ENCODE measurements at regions not wholly inside any gene's neighbourhood (a gene's known extent, or its start where the extent isn't known, plus 50 kb on each side); places are given as distances from the start of the nearest gene placed in this dataset.
"Not testable (repeated sequence)": the region's sequence is repeated elsewhere in the genome, so short reads cannot be mapped to it uniquely, and the experiment has no call there.

DNA sequence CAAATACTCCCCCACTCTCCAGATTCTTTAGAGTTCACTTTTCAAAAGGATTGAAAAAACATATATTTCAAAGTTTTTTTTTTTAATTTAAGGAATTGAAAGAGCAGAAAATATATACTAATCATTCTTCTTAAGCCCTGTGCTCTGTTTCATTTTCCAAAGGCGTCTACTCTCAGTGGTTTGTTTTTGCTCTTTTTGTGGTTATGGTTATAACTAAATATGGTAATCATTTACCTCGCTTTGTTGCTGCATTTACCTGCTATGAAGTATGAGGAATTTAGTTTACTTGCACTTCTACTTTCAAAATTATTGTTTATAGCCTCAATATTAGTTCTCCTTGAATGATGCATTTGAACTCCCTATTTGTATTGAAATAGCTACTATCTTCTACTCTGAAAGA lies 55.9 kb upstream of the LRRK2 start:
- DNase-seq = no peak
- WGBS, 2 donors (ENCODE audit: low coverage in 1 of 2) = 16 to 18% methylated on average over 2 of the region's 2 CpGs
- Histone ChIP-seq H3K27me3 (no peaks in the 10 kb centered on the region), H3K4me3 (no peak overlapping the region), H3K9me3 (no peaks in the 10 kb centered on the region), H3K36me3 (no peaks in the 10 kb centered on the region), H3K27ac (no peak overlapping the region), H3K4me1 (no peaks in the 10 kb centered on the region)
- no peak for TF ChIP-seq EP300 (IDR thresholded peaks at IDR 0.05; ENCODE audit: low read depth)
- TF ChIP-seq, protein P1, sequence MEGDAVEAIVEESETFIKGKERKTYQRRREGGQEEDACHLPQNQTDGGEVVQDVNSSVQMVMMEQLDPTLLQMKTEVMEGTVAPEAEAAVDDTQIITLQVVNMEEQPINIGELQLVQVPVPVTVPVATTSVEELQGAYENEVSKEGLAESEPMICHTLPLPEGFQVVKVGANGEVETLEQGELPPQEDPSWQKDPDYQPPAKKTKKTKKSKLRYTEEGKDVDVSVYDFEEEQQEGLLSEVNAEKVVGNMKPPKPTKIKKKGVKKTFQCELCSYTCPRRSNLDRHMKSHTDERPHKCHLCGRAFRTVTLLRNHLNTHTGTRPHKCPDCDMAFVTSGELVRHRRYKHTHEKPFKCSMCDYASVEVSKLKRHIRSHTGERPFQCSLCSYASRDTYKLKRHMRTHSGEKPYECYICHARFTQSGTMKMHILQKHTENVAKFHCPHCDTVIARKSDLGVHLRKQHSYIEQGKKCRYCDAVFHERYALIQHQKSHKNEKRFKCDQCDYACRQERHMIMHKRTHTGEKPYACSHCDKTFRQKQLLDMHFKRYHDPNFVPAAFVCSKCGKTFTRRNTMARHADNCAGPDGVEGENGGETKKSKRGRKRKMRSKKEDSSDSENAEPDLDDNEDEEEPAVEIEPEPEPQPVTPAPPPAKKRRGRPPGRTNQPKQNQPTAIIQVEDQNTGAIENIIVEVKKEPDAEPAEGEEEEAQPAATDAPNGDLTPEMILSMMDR (IDR thresholded peaks at IDR 0.05) = no peak
- no peak for TF ChIP-seq POLR2AphosphoS5 (IDR thresholded peaks at IDR 0.05)
- no peak for TF ChIP-seq POLR2A (IDR thresholded peaks at IDR 0.05)
- in situ Hi-C loops (cut with MboI; ENCODE audit: low pct_ligation_motif_present in 1 of 4, low pct_unique_long_range_greater_than_20kb in 1 of 4, low sequenced_read_pairs in 3 of 4) = loop anchor here in 1 of 4 donors (25.0 kb wide), 1 partner anchor 143 kb away; no protein-coding TSS in a partner anchor
- intact Hi-C loops (cut with DNase I; ENCODE audit: low total_unique reads) = no loop called here

DNA sequence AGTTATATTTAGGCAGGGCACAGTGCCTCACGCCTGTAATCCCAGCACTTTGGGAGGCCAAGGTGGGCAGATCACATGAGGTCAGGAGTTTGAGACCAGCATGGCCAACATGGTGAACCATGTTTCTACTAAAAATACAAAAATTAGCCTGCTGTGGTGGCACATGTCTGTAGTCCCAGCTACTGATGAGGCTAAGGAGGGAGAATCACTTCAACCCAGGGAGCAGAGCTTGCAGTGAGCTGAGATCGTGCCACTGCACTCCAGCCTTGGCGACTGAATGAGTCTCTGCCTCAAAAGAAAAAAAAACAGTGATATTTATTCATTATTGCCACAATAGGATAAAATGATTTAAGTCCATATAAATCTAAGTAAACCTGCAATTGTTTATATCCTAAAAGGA lies 56.4 kb upstream of the LRRK2 start:
- intact Hi-C loops (cut with DNase I; ENCODE audit: low total_unique reads); H3K27me3 ChIP-seq; H3K27ac ChIP-seq; DNase-seq; H3K36me3 ChIP-seq; H3K4me3 ChIP-seq; H3K4me1 ChIP-seq; H3K9me3 ChIP-seq: not testable (repeated sequence)
- in situ Hi-C loops (cut with MboI; ENCODE audit: low pct_ligation_motif_present in 1 of 4, low pct_unique_long_range_greater_than_20kb in 1 of 4, low sequenced_read_pairs in 3 of 4) = loop anchor here in 1 of 4 donors (25.0 kb wide), 1 partner anchor 144 kb away; no protein-coding TSS in a partner anchor
- 70 to 79% methylated on average over 2 to 3 of the region's 3 CpGs for WGBS, 2 donors (ENCODE audit: low coverage in 1 of 2)

DNA sequence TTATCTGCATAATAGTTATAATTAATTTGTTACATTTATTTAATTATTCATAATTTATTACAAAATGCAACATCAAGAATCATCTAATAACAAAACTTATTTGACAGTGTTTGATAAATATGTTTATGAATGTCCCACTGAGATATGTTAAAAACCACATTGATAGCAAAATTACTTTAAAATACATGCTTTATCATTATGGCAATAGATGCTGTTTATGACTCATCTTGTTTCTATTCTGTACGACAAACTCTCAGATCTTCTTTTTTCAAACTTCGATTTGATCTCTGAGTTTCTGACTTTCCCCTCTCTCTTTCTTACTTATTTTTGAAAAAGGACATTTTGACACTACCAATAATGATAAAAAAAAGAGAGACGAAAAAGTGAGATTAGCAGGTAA lies 56.8 kb upstream of the LRRK2 start:
- in situ Hi-C loops (cut with MboI; ENCODE audit: low pct_ligation_motif_present in 1 of 4, low pct_unique_long_range_greater_than_20kb in 1 of 4, low sequenced_read_pairs in 3 of 4) (loop anchor here in 1 of 4 donors (25.0 kb wide), 1 partner anchor 144 kb away; no protein-coding TSS in a partner anchor), intact Hi-C loops (cut with DNase I; ENCODE audit: low total_unique reads) (no loop called here)
- H3K27me3 ChIP-seq = no peaks in the 10 kb centered on the region
- H3K4me3 ChIP-seq = no peak overlapping the region
- no peaks in the 10 kb centered on the region for H3K4me1 ChIP-seq
- no peaks in the 10 kb centered on the region for H3K36me3 ChIP-seq
- TF ChIP-seq POLR2AphosphoS5 (IDR thresholded peaks at IDR 0.05) = no peak
- no peaks in the 10 kb centered on the region for H3K9me3 ChIP-seq
- no peak overlapping the region for H3K27ac ChIP-seq
- DNase-seq = no peak
- 67 to 73% methylated on average over 3 of the region's 3 CpGs for WGBS, 2 donors (ENCODE audit: low coverage in 1 of 2)

DNA sequence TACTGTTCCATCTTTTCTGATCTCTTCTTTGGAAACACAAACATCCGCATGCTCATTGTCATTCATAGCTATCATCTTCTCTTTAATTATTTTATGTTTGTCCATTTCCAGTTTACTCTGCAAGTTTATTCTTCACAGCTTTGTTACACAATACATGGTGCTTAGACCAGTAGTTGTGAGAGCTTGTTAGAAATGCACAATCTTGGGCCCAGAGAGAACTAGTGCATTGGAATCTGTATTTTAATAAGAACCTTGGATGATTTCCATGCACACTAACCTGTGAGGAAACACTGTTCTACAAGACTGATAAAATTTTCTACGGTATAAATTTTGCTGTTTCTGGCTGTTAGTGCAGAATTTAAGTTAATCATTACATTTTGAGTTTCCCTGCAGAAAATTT lies 59.3 kb upstream of the SLC2A13 start:
- no peaks in the 10 kb centered on the region for H3K36me3 ChIP-seq
- no peaks in the 10 kb centered on the region for H3K4me1 ChIP-seq
- no peak overlapping the region for H3K4me3 ChIP-seq
- intact Hi-C loops (cut with DNase I; ENCODE audit: low total_unique reads) (no loop called here), in situ Hi-C loops (cut with MboI; ENCODE audit: low pct_ligation_motif_present in 1 of 4, low pct_unique_long_range_greater_than_20kb in 1 of 4, low sequenced_read_pairs in 3 of 4) (loop anchor here in 1 of 4 donors (25.0 kb wide), 1 partner anchor 147 kb away; no protein-coding TSS in a partner anchor)
- no peak for DNase-seq
- no peaks in the 10 kb centered on the region for H3K27me3 ChIP-seq
- H3K27ac ChIP-seq = no peak overlapping the region
- no peak for TF ChIP-seq EP300 (IDR thresholded peaks at IDR 0.05; ENCODE audit: low read depth)
- TF ChIP-seq, protein P1 (IDR thresholded peaks at IDR 0.05) = no peak
- no peak for TF ChIP-seq POLR2AphosphoS5 (IDR thresholded peaks at IDR 0.05)
- TF ChIP-seq POLR2A (IDR thresholded peaks at IDR 0.05) = no peak
- 77 to 88% methylated on average over 2 of the region's 2 CpGs for WGBS, 2 donors (ENCODE audit: low coverage in 1 of 2)
- no peaks in the 10 kb centered on the region for H3K9me3 ChIP-seq

DNA sequence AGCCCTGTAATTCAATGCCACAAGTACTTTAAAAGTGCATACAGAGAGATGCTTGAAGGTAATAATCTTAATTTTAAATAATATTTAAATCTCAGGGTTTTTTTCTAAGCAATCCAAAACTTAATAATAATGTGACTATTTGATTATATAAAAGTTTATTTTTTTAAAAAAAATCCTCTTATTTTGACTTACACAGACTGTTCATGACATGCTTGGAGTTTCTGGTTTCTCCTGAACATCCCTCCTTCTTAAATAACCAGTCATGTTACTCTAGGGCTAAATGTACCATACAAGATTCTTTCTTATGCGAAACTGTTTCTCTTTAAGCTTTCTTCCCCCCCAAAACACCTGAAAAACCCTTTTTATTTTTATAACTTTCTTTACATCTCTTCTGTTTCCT lies 58.2 kb upstream of the SLC2A13 start:
- in situ Hi-C loops (cut with MboI; ENCODE audit: low pct_ligation_motif_present in 1 of 4, low pct_unique_long_range_greater_than_20kb in 1 of 4, low sequenced_read_pairs in 3 of 4) (loop anchor here in 1 of 4 donors (25.0 kb wide), 1 partner anchor 148 kb away; no protein-coding TSS in a partner anchor), intact Hi-C loops (cut with DNase I; ENCODE audit: low total_unique reads) (no loop called here)
- 78 to 97% methylated on average over 1 of the region's 1 CpG for WGBS, 2 donors (ENCODE audit: low coverage in 1 of 2)
- TF ChIP-seq, protein P1 (IDR thresholded peaks at IDR 0.05) = no peak
- TF ChIP-seq POLR2AphosphoS5 (IDR thresholded peaks at IDR 0.05) (no peak), POLR2A (IDR thresholded peaks at IDR 0.05) (no peak)
- no peak for DNase-seq
- Histone ChIP-seq H3K4me3 (no peak overlapping the region), H3K4me1 (no peaks in the 10 kb centered on the region), H3K36me3 (no peaks in the 10 kb centered on the region), H3K9me3 (no peaks in the 10 kb centered on the region), H3K27ac (no peak overlapping the region), H3K27me3 (no peaks in the 10 kb centered on the region)

Measured in transverse colon (tissue), 4 donors.